ENCODE measurements at regions not wholly inside any gene's neighbourhood (a gene's known extent, or its start where the extent isn't known, plus 50 kb on each side); places are given as distances from the start of the nearest gene placed in this dataset.

GRCh38 chr15:35680951-35681350 lies 135.0 kb upstream of the DPH6 start:
- TF ChIP-seq CTCF (IDR thresholded peaks at IDR 0.05; ENCODE audit: low read depth, low read length, poor library complexity, severe bottlenecking) (no peak), EZH2phosphoT487 (IDR thresholded peaks at IDR 0.05; ENCODE audit: borderline replicate concordance, low read length) (no peak)
